Activated CD4-positive, alpha-beta T cell treated with anti-CD3 and anti-CD28 coated beads, Interleukin-2, amount 10 ng/mL, durations not matched to agents 24 days and 14 days (primary cell): ENCODE measurements at regions not wholly inside any gene's neighbourhood (a gene's known extent, or its start where the extent isn't known, plus 50 kb on each side); places are given as distances from the start of the nearest gene placed in this dataset.

ENCODE experiments used
- DNase-seq: peaks from one replicate; pipeline ENCODE4 v3.0.0; 2022
- H3K27ac Mint-ChIP-seq: one replicate; pipeline ENCODE4 v1.8.0; 2022; ENCODE audit warnings: mild to moderate bottlenecking, mixed read lengths
- H3K27me3 Mint-ChIP-seq: one replicate; pipeline ENCODE4 v1.8.0; 2022; ENCODE audit warnings: mixed read lengths
- H3K36me3 Mint-ChIP-seq: one replicate; pipeline ENCODE4 v1.8.0; 2022; ENCODE audit warnings: low read depth, mild to moderate bottlenecking, mixed read lengths
- H3K4me1 Mint-ChIP-seq: one replicate; pipeline ENCODE4 v1.8.0; 2021; ENCODE audit warnings: mixed read lengths
- H3K4me3 Mint-ChIP-seq: one replicate; pipeline ENCODE4 v1.8.0; 2022; ENCODE audit warnings: mild to moderate bottlenecking, moderate library complexity, mixed read lengths
- H3K9me3 Mint-ChIP-seq: one replicate; pipeline ENCODE4 v1.8.0; 2021; ENCODE audit warnings: mixed read lengths
- intact Hi-C: fragments of 100-400 bp; cut with micrococcal nuclease; formaldehyde crosslinking; loops from one replicate; pipeline ENCODE4 v1.15.1; 2023

DNA sequence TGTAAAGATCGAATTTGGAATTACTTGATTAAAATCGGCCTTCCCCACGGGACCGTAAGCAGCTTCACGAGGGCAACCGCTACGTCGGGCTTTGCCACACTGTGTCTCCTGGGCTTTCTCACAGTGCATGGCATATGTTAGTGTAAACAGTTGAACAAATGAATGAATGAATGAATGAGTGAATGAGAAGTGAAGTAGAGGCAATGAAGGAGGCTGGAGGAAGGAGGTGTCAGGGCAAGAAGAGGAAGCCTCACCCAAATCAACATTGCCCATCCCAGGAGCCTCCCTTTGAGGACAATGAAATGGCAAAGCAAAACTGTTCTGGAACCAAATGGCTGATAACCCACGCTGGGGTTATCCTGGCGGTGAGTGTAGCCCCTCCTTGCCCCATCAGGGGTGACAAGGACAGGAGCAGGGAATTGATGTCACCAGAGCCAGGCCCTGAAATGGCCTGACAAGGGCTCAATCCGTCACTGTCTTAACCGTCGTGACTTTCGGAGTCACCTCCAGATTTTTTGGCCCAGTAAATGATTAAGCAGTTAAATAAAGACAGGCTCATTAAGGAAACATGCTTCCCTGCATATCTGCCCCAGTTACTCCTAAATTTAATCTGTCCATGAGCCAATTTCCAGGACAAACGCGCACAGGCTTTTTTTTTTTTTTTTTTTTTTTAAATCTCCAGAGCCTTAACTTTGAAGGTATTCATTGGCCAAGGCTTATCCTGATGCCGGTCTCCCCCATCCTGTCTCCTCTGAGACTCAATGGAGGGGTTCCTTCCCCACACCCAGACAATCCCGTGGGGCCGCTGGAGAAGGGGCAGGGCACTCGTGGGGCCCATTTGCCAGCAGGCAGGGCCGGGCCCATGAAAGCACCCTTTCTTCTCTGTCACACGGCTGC lies 88.4 kb upstream of the BOD1 start:
- no peak for DNase-seq
- Mint-ChIP-seq H3K9me3 (no peaks in the 10 kb centered on the region), H3K27ac (no peak overlapping the region), H3K36me3 (no peaks in the 10 kb centered on the region), H3K27me3 (no peaks in the 10 kb centered on the region), H3K4me3 (no peak overlapping the region), H3K4me1 (no peaks in the 10 kb centered on the region)
- intact Hi-C loops = no loop called here

GRCh38 chr5:173705512-173706044 lies 89.1 kb upstream of the BOD1 start:
- H3K4me3 Mint-ChIP-seq = no peak overlapping the region
- no peaks in the 10 kb centered on the region for H3K9me3 Mint-ChIP-seq
- intact Hi-C loops = no loop called here
- H3K27ac Mint-ChIP-seq = no peak overlapping the region
- H3K27me3 Mint-ChIP-seq = no peaks in the 10 kb centered on the region
- no peak for DNase-seq
- H3K36me3 Mint-ChIP-seq = no peaks in the 10 kb centered on the region
- no peaks in the 10 kb centered on the region for H3K4me1 Mint-ChIP-seq

DNA sequence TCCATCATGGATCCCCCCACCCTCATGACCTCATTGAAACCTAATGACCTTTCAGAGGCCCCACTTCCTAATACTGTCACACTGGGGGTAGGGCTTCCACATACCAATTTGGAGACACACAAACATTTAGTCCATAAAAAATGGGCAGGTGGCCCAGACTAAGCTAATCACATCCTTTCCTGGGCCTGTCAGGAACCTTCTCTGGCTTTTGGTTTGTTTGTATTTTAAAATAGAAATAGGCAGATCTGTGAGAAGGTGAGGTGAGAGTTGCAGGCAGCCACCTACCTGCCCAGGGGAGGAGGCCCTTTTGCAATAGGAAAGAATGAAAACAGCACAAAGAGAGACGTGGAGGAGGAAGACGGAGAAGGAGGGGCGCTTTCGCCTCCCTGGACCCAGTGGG lies 90.2 kb upstream of the BOD1 start:
- H3K9me3 Mint-ChIP-seq = no peaks in the 10 kb centered on the region
- H3K4me1 Mint-ChIP-seq = no peaks in the 10 kb centered on the region
- H3K27ac Mint-ChIP-seq = no peak overlapping the region
- H3K4me3 Mint-ChIP-seq = no peak overlapping the region
- DNase-seq = no peak
- intact Hi-C loops = no loop called here
- no peaks in the 10 kb centered on the region for H3K36me3 Mint-ChIP-seq
- no peaks in the 10 kb centered on the region for H3K27me3 Mint-ChIP-seq

DNA sequence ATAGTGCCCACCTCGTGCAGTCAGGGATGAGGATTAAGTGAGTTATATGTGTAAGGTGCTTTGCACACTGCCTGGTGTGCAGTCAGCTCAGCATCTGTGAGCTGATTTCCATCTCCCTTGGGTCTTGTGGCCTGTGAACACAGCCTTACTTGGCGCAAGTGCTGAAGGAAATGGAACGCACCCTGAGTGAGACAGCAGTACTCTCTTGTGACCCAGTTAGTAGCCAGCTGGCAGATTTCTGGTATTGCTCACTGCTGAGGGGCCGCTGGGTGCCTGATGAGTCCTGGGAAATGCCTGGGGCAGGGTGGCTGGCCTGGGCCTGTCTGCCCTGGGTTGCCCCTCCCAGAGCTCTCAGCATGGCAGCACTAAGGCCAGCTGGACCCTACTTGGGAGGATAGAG lies 90.9 kb upstream of the BOD1 start:
- DNase-seq = no peak
- no peak overlapping the region for H3K4me3 Mint-ChIP-seq
- H3K27me3 Mint-ChIP-seq = no peaks in the 10 kb centered on the region
- H3K27ac Mint-ChIP-seq = no peak overlapping the region
- intact Hi-C loops = no loop called here
- no peaks in the 10 kb centered on the region for H3K9me3 Mint-ChIP-seq
- no peaks in the 10 kb centered on the region for H3K4me1 Mint-ChIP-seq
- H3K36me3 Mint-ChIP-seq = no peaks in the 10 kb centered on the region

GRCh38 chr5:173709145-173709544 lies 92.7 kb upstream of the BOD1 start:
- H3K9me3 Mint-ChIP-seq = no peaks in the 10 kb centered on the region
- no peaks in the 10 kb centered on the region for H3K36me3 Mint-ChIP-seq
- no peak for DNase-seq
- intact Hi-C loops = no loop called here
- H3K27ac Mint-ChIP-seq = no peak overlapping the region
- no peaks in the 10 kb centered on the region for H3K4me1 Mint-ChIP-seq
- H3K4me3 Mint-ChIP-seq = no peak overlapping the region
- no peaks in the 10 kb centered on the region for H3K27me3 Mint-ChIP-seq

GRCh38 chr5:173709761-173710160 lies 93.3 kb upstream of the BOD1 start:
- DNase-seq = no peak
- Mint-ChIP-seq H3K27me3 (no peaks in the 10 kb centered on the region), H3K27ac (no peak overlapping the region), H3K9me3 (no peaks in the 10 kb centered on the region), H3K4me1 (no peaks in the 10 kb centered on the region), H3K36me3 (no peaks in the 10 kb centered on the region), H3K4me3 (no peak overlapping the region)
- intact Hi-C loops = no loop called here

DNA sequence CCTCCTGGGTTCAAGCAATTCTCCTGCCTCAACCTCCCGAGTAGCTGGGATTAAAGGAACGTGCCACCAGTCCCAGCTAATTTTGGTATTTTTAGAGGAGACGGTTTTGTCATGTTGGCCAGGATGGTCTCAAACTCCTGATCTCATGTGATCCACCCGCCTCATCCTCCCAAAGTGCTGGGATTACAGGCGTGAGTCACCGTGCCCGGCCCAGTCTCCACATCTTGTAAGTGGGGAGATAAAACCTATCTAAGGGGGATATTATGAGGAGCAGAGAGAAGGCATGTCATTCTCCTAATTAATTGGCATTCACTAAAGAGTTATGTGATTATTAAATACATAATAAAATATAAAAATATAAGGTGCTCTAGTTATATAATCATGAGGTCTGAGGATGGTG lies 94.1 kb upstream of the BOD1 start:
- H3K9me3 Mint-ChIP-seq = no peaks in the 10 kb centered on the region
- H3K27ac Mint-ChIP-seq = no peak overlapping the region
- no peaks in the 10 kb centered on the region for H3K4me1 Mint-ChIP-seq
- no peaks in the 10 kb centered on the region for H3K27me3 Mint-ChIP-seq
- H3K36me3 Mint-ChIP-seq = no peaks in the 10 kb centered on the region
- no peak for DNase-seq
- intact Hi-C loops = no loop called here
- no peak overlapping the region for H3K4me3 Mint-ChIP-seq

DNA sequence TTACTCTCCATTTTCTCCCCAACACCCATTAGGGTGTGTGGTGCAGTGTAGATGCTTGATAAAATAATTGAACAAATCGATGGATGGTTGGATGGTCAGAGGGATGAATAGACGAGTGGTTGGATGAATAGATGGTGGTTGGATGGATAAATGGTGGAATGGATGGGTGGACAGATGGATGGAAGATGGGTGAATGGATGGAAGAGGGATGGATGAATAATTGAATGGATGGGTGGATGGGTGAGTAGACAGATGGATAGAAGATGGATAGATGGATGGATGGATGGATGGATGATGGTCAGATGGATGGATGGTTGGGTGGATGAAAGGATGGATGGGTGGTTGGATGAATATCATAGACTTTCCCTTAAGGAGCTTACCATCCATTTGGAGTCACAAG lies 95.0 kb upstream of the BOD1 start:
- Mint-ChIP-seq H3K9me3 (no peaks in the 10 kb centered on the region), H3K4me1 (no peaks in the 10 kb centered on the region), H3K4me3 (no peak overlapping the region), H3K27ac (no peak overlapping the region), H3K27me3 (no peaks in the 10 kb centered on the region), H3K36me3 (no peaks in the 10 kb centered on the region)
- intact Hi-C loops = no loop called here
- DNase-seq = no peak

- H3K36me3 Mint-ChIP-seq = no peaks in the 10 kb centered on the region
- H3K9me3 Mint-ChIP-seq = no peaks in the 10 kb centered on the region
- DNase-seq = no peak
- no peaks in the 10 kb centered on the region for H3K4me1 Mint-ChIP-seq
- intact Hi-C loops = no loop called here
- H3K4me3 Mint-ChIP-seq = no peak overlapping the region
- no peaks in the 10 kb centered on the region for H3K27me3 Mint-ChIP-seq
- no peak overlapping the region for H3K27ac Mint-ChIP-seq
These were observed 96.2 kb upstream of the BOD1 start for GRCh38 chr5:173712609-173713175.

GRCh38 chr5:173714551-173715428 lies 98.3 kb upstream of the BOD1 start:
- Mint-ChIP-seq H3K27ac (no peak overlapping the region), H3K4me1 (no peaks in the 10 kb centered on the region), H3K9me3 (no peaks in the 10 kb centered on the region), H3K27me3 (no peaks in the 10 kb centered on the region), H3K36me3 (no peaks in the 10 kb centered on the region), H3K4me3 (no peak overlapping the region)
- intact Hi-C loops = no loop called here
- DNase-seq = no peak

DNA sequence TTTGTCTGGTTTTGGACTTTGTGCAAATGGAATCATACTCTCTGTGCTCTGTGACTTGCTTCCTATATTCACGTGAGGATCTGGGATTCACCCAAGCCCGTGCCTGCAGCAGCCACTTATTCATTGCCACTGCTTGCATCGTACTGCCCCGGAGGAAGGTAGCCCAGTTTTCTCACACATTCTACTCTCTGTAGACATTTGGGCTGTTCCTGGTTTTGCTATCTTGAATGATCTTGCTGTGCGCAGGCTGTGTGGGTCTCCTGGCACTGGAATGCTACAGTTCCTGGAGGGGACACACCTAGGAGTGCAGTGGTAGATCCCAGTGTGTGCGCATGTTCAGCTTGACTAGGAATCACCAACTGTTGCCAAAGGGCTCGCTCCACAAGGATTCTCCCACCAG lies 99.2 kb upstream of the BOD1 start:
- intact Hi-C loops = no loop called here
- Mint-ChIP-seq H3K36me3 (no peaks in the 10 kb centered on the region), H3K27me3 (no peaks in the 10 kb centered on the region), H3K9me3 (no peaks in the 10 kb centered on the region), H3K4me1 (no peaks in the 10 kb centered on the region), H3K27ac (no peak overlapping the region), H3K4me3 (no peak overlapping the region)
- DNase-seq = no peak

DNA sequence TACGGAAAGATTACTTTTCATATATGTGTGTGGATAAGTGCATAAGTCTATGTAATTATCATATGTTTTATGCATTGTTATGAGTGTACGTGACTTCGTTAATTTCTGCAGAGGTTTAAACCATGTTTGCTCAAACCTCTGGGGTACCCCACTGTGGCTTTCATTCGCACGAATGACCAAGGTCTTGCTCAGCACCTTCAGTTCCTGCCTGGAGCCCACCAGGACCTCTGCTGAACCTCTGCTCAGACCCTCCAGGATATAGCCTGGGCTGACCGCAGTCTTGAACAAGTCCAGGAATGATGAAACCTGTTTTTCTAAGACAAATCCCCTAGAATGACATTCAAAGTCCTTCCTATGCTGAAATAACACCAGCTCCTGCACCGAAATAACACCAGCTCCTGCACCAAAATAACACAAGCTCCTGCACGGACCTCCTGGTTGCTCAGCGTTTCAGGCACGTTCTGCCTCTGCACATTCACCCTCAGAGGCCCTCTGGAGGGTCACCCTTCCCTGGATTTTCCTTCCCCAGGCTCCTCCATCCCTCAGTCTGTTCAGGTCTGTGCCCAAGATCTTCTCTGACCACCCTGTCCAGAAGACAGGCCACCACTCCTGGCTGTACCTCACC lies 99.7 kb upstream of the BOD1 start:
- H3K4me3 Mint-ChIP-seq = no peak overlapping the region
- no peaks in the 10 kb centered on the region for H3K36me3 Mint-ChIP-seq
- intact Hi-C loops = no loop called here
- DNase-seq = no peak
- no peaks in the 10 kb centered on the region for H3K27me3 Mint-ChIP-seq
- no peak overlapping the region for H3K27ac Mint-ChIP-seq
- H3K9me3 Mint-ChIP-seq = no peaks in the 10 kb centered on the region
- H3K4me1 Mint-ChIP-seq = no peaks in the 10 kb centered on the region

DNA sequence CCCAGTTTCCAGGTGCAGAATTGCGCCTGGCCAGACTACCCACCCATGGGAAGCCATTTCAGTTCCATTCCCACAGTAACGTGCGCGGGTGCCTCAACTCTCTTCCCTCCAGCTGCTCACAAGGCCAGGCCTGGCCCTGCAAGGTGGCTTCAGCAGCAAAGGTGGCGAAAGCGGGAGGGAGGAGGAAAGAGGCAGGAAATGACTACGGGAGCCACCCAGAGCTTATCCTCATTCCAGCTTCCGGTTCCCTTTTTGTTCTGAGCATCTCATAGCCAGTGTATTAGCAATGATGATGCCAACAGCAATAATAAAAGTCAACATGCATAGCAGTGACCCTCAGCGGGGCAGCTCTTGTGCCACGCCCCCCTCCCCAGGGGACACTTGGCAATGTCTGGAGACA lies 101.5 kb upstream of the BOD1 start:
- no peaks in the 10 kb centered on the region for H3K9me3 Mint-ChIP-seq
- no peaks in the 10 kb centered on the region for H3K27me3 Mint-ChIP-seq
- intact Hi-C loops = no loop called here
- no peak overlapping the region for H3K27ac Mint-ChIP-seq
- no peak overlapping the region for H3K4me3 Mint-ChIP-seq
- DNase-seq = no peak
- H3K36me3 Mint-ChIP-seq = no peaks in the 10 kb centered on the region
- no peaks in the 10 kb centered on the region for H3K4me1 Mint-ChIP-seq

DNA sequence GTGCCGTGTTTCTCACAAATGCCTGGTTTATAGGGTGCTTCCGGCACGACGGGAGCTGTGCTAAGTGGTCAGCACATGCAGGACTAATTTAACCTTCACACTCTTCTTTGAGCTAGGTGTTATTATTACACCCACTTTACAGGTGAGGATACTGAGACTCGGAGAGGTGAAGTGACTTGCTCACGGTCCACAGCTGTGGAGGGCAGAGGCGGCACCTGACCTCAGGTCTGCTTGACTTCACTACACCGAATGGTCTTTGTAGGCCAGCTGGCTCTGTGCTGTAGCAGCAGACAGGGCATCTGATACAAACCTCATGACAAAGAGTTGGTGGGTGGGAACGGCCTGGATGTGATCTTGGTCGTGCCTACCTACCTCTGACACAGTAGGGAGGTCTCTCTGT lies 102.0 kb upstream of the BOD1 start:
- H3K27ac Mint-ChIP-seq = no peak overlapping the region
- no peaks in the 10 kb centered on the region for H3K4me1 Mint-ChIP-seq
- no peaks in the 10 kb centered on the region for H3K27me3 Mint-ChIP-seq
- intact Hi-C loops = no loop called here
- H3K9me3 Mint-ChIP-seq = no peaks in the 10 kb centered on the region
- DNase-seq = no peak
- H3K4me3 Mint-ChIP-seq = no peak overlapping the region
- no peaks in the 10 kb centered on the region for H3K36me3 Mint-ChIP-seq
